Upper lobe of left lung (tissue), 4 donors: ENCODE measurements at regions not wholly inside any gene's neighbourhood (a gene's known extent, or its start where the extent isn't known, plus 50 kb on each side); places are given as distances from the start of the nearest gene placed in this dataset.

Source experiments
- CTCF ChIP-seq, 6 experiments: fragments of 450-650 bp in 4 of 6; fragments of 200-600 bp in 2 of 6; sonication (generic) in 2 of 6; IDR thresholded peaks; one replicate each; pipeline ENCODE4 v1.5.1; 2016 to 2019; ENCODE audit warnings: antibody characterized with exemption in 6 of 6
- EP300 ChIP-seq, 4 donors: sonication (generic); formaldehyde crosslinking; IDR thresholded peaks; one replicate each; pipeline ENCODE4 v1.5.1; 2017; ENCODE audit warnings: antibody characterized with exemption in 4 of 4, control low read depth in 2 of 4
- POLR2A ChIP-seq, 4 donors: fragments of 450-650 bp; IDR thresholded peaks; one replicate each; pipeline ENCODE4 v1.5.1; 2016 to 2017; ENCODE audit warnings: antibody characterized with exemption in 4 of 4, mild to moderate bottlenecking in 2 of 4

GRCh38 chr2:200013906-200014305, 58.5 kb downstream of the MAIP1 start:
- TF ChIP-seq CTCF (IDR thresholded peaks at IDR 0.05) (no peak), EP300 (IDR thresholded peaks at IDR 0.05) (no peak), POLR2A (IDR thresholded peaks at IDR 0.05) (no peak)
